ENCODE measurements at regions not wholly inside any gene's neighbourhood (a gene's known extent, or its start where the extent isn't known, plus 50 kb on each side); places are given as distances from the start of the nearest gene placed in this dataset.

DNA sequence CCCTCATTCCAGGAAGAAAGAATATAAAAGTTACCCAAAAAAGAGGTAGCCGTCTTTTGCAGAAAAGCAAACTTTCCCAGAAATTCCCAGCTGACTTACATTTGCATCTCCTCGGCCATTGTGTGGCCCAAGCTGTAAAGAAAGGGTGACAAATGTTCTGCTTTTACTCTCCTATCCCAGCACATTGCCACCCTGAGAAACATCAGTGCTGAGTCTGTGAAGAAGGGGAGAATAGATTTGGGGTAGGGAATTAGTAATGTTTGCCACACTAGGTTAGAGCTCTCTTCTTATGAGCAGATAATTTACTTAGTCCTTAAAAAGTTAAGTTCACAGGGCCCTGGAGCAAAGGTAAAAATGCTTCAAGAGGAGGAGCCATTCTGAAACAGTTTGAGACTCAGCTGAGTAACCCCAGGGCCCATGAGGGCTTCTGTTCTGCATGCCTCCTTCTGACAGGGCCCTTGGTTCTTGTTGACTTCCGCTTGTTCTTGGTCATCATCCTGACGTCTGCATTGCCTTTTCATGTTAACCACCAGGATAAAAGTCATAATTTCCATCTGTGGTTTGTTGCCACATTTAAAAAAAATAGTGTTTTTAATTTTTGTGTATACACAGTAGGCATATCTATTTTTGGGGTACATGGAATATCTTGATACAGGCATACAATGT lies 550.7 kb downstream of the RNF144A start:
- ATAC-seq: no peak
- ChIA-PET CTCF (no interaction called here), RAD21 (ENCODE audit: low non-redundant PET in 1 of 2, low total read pairs in 2 of 2, uncharacterized antibody in 2 of 2, unreplicated experiment in 2 of 2) (no interaction called here), POLR2A (no interaction called here)
- DNase-seq (ENCODE audit: low read depth, low spot score): no peak
- no peak for TF ChIP-seq RAD21 (IDR thresholded peaks at IDR 0.05; ENCODE audit: low read depth)
- no peak for TF ChIP-seq POLR2A (IDR thresholded peaks at IDR 0.05; ENCODE audit: borderline replicate concordance, extremely low read depth, insufficient read depth, insufficient read length)
- no peak for TF ChIP-seq EZH2 (IDR thresholded peaks at IDR 0.05)
- TF ChIP-seq YY1 (IDR thresholded peaks at IDR 0.05; ENCODE audit: extremely low read depth, insufficient replicate concordance, low read depth, low read length): no peak
- TF ChIP-seq CEBPB (IDR thresholded peaks at IDR 0.05; ENCODE audit: low read depth): no peak
- TF ChIP-seq TCF7L2 (IDR thresholded peaks at IDR 0.05; ENCODE audit: borderline replicate concordance, extremely low read depth, insufficient read depth, insufficient read length): no peak
- TF ChIP-seq ELF1 (IDR thresholded peaks at IDR 0.05; ENCODE audit: borderline replicate concordance, low read depth): no peak
- TF ChIP-seq ZNF274 (IDR thresholded peaks at IDR 0.05; ENCODE audit: low read depth, low read length): no peak
- no peak for TF ChIP-seq CBX3 (IDR thresholded peaks at IDR 0.05; ENCODE audit: low read depth)
- TF ChIP-seq, protein P1, sequence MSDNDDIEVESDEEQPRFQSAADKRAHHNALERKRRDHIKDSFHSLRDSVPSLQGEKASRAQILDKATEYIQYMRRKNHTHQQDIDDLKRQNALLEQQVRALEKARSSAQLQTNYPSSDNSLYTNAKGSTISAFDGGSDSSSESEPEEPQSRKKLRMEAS (IDR thresholded peaks at IDR 0.05): no peak
- no peak for TF ChIP-seq SP1 (IDR thresholded peaks at IDR 0.05; ENCODE audit: low read depth)
- TF ChIP-seq, protein P2, sequence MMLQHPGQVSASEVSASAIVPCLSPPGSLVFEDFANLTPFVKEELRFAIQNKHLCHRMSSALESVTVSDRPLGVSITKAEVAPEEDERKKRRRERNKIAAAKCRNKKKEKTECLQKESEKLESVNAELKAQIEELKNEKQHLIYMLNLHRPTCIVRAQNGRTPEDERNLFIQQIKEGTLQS (IDR thresholded peaks at IDR 0.05): no peak
- TF ChIP-seq, protein P3, sequence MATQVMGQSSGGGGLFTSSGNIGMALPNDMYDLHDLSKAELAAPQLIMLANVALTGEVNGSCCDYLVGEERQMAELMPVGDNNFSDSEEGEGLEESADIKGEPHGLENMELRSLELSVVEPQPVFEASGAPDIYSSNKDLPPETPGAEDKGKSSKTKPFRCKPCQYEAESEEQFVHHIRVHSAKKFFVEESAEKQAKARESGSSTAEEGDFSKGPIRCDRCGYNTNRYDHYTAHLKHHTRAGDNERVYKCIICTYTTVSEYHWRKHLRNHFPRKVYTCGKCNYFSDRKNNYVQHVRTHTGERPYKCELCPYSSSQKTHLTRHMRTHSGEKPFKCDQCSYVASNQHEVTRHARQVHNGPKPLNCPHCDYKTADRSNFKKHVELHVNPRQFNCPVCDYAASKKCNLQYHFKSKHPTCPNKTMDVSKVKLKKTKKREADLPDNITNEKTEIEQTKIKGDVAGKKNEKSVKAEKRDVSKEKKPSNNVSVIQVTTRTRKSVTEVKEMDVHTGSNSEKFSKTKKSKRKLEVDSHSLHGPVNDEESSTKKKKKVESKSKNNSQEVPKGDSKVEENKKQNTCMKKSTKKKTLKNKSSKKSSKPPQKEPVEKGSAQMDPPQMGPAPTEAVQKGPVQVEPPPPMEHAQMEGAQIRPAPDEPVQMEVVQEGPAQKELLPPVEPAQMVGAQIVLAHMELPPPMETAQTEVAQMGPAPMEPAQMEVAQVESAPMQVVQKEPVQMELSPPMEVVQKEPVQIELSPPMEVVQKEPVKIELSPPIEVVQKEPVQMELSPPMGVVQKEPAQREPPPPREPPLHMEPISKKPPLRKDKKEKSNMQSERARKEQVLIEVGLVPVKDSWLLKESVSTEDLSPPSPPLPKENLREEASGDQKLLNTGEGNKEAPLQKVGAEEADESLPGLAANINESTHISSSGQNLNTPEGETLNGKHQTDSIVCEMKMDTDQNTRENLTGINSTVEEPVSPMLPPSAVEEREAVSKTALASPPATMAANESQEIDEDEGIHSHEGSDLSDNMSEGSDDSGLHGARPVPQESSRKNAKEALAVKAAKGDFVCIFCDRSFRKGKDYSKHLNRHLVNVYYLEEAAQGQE (IDR thresholded peaks at IDR 0.05; ENCODE audit: low read depth): no peak
- TF ChIP-seq, protein P4, sequence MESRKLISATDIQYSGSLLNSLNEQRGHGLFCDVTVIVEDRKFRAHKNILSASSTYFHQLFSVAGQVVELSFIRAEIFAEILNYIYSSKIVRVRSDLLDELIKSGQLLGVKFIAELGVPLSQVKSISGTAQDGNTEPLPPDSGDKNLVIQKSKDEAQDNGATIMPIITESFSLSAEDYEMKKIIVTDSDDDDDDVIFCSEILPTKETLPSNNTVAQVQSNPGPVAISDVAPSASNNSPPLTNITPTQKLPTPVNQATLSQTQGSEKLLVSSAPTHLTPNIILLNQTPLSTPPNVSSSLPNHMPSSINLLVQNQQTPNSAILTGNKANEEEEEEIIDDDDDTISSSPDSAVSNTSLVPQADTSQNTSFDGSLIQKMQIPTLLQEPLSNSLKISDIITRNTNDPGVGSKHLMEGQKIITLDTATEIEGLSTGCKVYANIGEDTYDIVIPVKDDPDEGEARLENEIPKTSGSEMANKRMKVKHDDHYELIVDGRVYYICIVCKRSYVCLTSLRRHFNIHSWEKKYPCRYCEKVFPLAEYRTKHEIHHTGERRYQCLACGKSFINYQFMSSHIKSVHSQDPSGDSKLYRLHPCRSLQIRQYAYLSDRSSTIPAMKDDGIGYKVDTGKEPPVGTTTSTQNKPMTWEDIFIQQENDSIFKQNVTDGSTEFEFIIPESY (IDR thresholded peaks at IDR 0.05; ENCODE audit: extremely low read depth, insufficient replicate concordance, low read length): no peak
- no peak for TF ChIP-seq SRF (IDR thresholded peaks at IDR 0.05; ENCODE audit: low read depth)
- TF ChIP-seq, protein P5, sequence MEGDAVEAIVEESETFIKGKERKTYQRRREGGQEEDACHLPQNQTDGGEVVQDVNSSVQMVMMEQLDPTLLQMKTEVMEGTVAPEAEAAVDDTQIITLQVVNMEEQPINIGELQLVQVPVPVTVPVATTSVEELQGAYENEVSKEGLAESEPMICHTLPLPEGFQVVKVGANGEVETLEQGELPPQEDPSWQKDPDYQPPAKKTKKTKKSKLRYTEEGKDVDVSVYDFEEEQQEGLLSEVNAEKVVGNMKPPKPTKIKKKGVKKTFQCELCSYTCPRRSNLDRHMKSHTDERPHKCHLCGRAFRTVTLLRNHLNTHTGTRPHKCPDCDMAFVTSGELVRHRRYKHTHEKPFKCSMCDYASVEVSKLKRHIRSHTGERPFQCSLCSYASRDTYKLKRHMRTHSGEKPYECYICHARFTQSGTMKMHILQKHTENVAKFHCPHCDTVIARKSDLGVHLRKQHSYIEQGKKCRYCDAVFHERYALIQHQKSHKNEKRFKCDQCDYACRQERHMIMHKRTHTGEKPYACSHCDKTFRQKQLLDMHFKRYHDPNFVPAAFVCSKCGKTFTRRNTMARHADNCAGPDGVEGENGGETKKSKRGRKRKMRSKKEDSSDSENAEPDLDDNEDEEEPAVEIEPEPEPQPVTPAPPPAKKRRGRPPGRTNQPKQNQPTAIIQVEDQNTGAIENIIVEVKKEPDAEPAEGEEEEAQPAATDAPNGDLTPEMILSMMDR (IDR thresholded peaks at IDR 0.05 in 2 of 3, conservative IDR thresholded peaks at IDR 0.05 in 1 of 3; ENCODE audit: borderline replicate concordance in 1 of 3, insufficient read depth in 1 of 3, low read depth in 2 of 3, low read length in 2 of 3): no peak
- TF ChIP-seq EGR1 (IDR thresholded peaks at IDR 0.05; ENCODE audit: low read depth): no peak
- TF ChIP-seq POLR2AphosphoS5 (IDR thresholded peaks at IDR 0.05; ENCODE audit: low read depth, low read length): no peak
- H3K36me3 ChIP-seq (ENCODE audit: control insufficient read depth in 1 of 2, insufficient read depth in 2 of 2, low read length in 2 of 2): no peaks in the 10 kb centered on the region
- no peaks in the 10 kb centered on the region for H3K9me2 ChIP-seq (ENCODE audit: insufficient read depth)
- no peaks in the 10 kb centered on the region for H3K4me1 ChIP-seq (ENCODE audit: control insufficient read depth in 1 of 2, insufficient read depth in 2 of 2, low read length in 2 of 2)
- H4K20me1 ChIP-seq (ENCODE audit: insufficient read depth): no peaks in the 10 kb centered on the region
- H3K79me2 ChIP-seq (ENCODE audit: insufficient read depth, low read length): no peaks in the 10 kb centered on the region
- H3K4me2 ChIP-seq (ENCODE audit: low read length): no peak overlapping the region
- no peaks in the 10 kb centered on the region for H3K9me3 ChIP-seq (ENCODE audit: control insufficient read depth in 1 of 2, insufficient read depth in 1 of 2, low read depth in 1 of 2, low read length in 2 of 2)
- H3K4me3 ChIP-seq (replicated peaks in 1 of 2; ENCODE audit: low read depth in 1 of 2, low read length in 2 of 2): no peak overlapping the region
- H2AFZ ChIP-seq (ENCODE audit: low read depth, low read length, poor library complexity, severe bottlenecking): no peak overlapping the region
- H3K27ac ChIP-seq (ENCODE audit: low read depth, low read length): no peak overlapping the region
- BruUV-seq (replicated peaks): no TSS peak
- H3K27me3 ChIP-seq (ENCODE audit: insufficient read depth, low read length): peaks cover 30% of the 10 kb centered on the region
- intact Hi-C loops (cut with micrococcal nuclease): no loop called here
- H3K9ac ChIP-seq (ENCODE audit: low read length): no peak overlapping the region
